ENCODE measurements at regions not wholly inside any gene's neighbourhood (a gene's known extent, or its start where the extent isn't known, plus 50 kb on each side); places are given as distances from the start of the nearest gene placed in this dataset.

GRCh38 chr13:107210723-107211030 lies 642.7 kb upstream of the ARGLU1 start:
- no peak for TF ChIP-seq CTCF (IDR thresholded peaks at IDR 0.05)
- no peak for TF ChIP-seq POLR2A (IDR thresholded peaks at IDR 0.05)

Measured in thyroid gland (tissue), 4 donors.